DMS53 treated with DMSO at 0.1 percent for 48 hours (cell line): ENCODE measurements at regions not wholly inside any gene's neighbourhood (a gene's known extent, or its start where the extent isn't known, plus 50 kb on each side); places are given as distances from the start of the nearest gene placed in this dataset.
"Not testable (repeated sequence)": the region's sequence is repeated elsewhere in the genome, so short reads cannot be mapped to it uniquely, and the experiment has no call there.

Source experiments
- DNase-seq: peaks from one replicate; lab custom pipeline; 2025; ENCODE audit not compliant: unreplicated experiment; lab: John Stamatoyannopoulos, UW

DNA sequence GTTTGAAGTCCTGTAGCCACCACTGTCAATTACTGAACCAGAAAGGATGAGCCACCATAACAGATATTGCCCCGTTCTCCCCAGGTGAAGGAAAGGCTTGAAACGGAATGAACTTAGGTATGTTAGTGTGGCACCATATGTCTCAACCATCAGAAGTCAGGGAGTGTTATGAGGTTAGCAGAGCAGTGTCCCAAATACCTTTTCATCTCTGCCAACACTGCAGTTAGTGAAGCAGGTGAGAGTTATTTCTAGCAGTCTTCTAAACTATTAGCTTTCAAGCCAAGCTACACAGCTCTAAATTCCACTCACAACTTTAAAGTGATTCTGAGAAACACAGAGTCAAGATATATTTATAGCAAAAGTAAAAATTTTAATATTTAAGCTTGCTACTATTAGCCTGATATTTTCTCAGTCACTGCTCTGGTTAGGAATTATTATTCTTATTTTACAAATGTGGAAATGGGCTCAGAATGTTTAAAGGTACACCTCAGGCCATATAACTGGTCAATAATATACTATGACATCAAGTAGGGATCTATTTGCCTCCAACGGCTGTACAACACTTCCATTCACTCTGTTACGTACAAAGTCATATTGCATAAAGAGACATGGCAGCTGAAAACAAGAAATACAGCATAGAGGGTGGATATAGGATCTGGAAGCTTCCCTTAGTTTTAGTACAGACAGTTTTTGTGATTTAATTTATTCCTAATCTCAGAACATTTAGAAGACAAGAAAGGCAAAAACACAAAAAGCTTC is 1527.1 kb upstream of the PRR20A start:
- no peak for DNase-seq

DNA sequence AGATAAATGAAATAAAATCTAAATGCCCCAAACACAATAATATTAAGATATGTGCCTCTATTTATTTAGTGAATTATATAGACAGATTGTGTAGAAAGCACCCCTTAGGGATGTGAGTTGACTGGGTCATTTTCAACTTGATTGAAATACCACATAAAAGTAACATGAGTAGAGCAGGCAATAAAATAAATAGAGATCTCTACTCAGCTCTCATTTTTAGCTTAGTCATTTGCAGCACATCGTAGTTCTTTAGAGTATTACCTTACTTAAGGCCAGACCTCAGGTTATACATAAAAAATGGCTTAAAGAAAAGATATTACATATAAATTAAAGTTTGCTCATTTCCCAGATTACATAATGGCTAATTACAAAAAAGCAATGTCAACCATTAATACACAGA is 1525.6 kb upstream of the PRR20A start:
- no peak for DNase-seq

DNA sequence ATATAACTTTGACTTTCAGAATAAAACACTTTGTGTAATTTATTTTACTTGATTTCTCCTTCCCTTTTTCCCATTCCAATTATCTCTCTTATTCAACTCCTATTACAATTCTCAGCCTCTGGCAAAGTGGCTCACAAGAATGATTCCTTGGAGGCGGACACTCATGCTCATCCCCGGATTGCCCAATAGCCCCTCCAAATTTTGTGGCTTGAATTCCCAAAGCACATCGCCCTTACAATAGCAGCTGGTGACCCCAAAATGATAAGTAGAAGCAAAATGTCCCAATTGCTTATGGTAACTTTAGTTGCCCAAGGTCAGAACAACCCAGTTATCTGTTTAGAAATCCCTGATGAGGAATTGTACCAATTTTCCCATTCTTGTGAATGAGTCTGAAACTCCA is 1523.5 kb upstream of the PRR20A start:
- no peak for DNase-seq

DNA sequence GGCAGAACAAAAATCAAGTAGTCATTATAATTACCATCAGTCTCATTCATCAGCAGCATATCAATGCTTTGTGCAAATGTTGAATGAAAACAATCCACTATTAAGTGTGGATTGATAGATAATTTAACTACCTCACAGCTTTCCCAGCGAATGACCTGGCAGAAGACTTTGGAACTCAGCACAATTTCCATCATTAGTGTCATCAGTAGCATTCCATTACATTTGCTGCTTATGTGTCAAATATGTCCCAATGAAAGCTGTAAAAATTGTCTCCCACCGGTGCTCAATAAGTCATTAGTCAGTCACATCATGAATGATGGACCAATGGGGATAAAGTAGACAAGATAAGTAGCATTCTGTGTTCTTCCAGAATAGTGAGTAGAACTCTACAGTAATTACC is 1513.5 kb upstream of the PRR20A start:
- DNase-seq: no peak

DNA sequence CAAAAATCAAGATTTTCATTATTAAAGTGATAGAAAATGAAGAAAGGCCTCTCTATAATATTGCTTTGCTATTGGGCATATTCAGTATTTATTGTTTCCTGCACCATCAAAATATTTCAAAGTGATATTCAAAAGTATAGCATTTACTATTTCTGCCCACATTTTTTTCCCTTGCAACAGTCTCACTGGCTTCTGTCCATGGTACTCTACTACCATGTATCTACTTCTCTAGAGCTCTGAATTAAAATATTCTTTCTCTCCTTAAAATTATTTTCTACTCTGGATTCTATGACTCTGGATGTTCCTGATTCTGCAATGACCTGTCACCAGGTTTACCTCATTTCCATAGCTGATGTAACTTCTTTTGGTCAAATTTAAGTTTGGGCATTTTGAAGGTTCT is 1508.3 kb upstream of the PRR20A start:
- DNase-seq: no peak

DNA sequence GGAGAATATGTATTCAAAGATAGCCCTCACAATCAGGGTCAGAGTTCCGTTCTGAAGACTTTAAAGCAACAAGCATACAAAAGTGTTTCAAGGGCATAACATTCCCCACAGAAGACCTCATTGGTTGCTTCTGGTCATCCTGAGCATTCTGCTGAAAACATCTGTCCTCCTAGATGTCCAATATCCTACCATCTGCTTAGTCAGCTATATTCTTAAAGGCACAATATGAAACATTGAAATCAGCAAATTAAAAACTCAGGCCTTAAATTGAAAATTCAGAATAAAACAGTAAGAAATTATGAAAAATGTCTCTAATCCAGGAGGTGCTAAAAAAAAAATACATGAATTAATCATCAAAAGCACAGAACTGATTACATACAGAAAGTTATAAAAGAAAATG is 1491.2 kb upstream of the PRR20A start:
- DNase-seq: no peak

DNA sequence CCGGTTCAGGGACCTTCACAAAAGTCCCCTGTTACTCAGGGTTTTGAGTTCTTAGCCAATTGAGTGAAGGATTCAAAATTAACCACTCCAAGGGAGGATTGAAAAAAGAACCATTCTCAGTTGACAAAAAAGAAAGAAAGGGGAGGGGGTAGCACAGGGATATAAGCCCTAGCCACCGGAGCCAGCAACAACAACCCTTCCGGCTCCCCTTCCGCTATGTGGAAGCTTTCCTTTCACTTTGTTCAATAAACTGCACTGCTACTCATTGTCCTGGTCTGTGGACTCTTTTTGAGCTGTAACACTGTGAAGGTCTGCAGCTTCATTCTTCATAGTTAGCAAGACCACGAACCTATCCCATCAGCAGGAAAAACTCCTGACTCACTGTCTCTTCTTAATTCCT is 1488.1 kb upstream of the PRR20A start:
- no peak for DNase-seq

DNA sequence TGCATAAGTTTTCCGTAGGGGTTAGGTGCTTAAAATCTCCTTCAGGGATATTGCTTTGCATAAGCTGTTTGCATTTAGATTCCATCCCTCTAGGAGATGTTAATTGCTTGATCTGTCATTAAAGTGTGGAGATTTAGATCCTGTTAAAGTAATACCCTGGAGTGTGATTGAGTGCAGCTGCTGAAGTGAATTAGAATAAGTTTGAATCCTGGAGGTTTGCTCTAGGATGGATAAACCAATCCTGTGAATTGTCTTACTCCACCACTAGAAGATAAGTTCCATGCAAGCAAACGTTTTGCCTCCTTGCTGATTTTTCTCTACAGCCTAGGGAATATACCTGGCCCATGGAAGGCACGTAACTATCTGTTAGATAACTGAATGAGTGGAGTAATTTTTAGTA is 1487.2 kb upstream of the PRR20A start:
- DNase-seq: no peak

DNA sequence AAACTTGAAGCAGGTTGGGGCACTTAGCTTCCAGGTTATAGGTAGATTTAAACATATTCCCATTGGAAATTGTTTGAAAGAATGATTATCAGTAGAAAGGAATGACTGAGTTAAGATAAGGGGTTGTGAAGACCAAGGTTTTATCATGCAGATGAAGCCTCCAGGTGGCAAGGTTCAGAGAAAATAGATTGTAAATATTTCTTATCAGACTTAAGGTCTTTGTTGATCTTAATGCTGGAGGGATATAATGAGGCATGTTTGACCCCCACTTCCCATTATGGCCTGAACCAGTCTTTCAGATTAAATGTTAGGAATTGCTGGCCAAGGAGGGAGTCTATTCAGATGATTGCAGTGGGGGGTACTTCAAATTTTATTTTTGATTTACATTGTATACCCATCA is 1486.5 kb upstream of the PRR20A start:
- no peak for DNase-seq

DNA sequence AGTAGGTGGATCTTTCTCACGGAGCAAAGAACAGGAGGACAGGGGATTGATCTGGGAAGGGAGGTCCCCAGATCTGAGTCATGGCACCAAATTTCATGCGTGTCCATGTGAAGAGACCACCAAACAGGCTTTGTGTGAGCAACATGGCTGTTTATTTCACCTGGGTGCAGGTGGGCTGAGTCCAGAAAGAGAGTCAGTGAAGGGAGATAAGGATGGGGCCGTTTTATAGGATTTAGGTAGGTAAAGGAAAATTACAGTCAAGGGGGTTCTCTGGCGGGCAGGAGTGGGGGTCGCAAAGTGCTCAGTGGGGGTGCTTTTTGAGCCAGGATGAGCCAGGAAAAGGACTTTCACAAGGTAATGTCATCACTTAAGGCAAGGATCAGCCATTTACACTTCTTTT is 1480.5 kb upstream of the PRR20A start:
- DNase-seq: not testable (repeated sequence)

DNA sequence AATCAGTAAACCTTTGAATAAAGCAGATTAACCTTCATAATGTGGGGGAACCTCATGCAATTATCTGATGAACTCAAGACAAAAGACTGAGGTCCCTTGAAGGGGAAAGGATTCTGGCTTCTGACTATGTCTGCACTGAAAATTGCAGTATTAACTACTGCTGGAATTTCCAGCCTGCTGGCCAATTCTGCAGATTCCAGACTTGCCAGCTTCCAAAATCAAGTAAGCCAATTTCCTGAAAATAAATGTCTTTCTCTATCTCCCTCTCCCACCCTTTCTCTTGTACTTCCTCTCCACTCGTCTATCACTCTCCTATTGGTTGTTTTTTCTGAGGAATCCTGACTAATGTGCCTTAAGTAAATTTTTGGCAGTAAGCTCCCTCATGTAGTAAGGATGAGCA is 1479.9 kb upstream of the PRR20A start:
- no peak for DNase-seq

DNA sequence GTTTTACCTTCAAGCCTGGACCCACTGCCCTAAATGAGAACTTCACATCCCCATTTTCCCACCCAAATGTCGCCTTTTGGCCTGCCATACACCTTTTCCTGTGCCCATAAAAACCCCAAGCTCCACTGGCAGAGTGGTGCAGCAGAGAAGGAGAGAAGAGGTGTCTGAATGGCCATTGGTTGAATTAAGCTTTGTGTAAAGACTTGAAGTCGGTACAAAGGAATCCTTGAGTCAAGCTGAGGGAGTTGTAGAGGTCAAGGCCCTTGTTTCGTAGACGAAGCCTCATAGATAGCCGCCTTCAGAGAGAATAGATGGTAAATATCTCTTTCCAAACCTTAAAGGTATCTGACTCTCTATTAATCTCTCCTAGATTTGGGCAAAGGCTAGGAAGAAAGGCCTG is 1479.2 kb upstream of the PRR20A start:
- DNase-seq: no peak

DNA sequence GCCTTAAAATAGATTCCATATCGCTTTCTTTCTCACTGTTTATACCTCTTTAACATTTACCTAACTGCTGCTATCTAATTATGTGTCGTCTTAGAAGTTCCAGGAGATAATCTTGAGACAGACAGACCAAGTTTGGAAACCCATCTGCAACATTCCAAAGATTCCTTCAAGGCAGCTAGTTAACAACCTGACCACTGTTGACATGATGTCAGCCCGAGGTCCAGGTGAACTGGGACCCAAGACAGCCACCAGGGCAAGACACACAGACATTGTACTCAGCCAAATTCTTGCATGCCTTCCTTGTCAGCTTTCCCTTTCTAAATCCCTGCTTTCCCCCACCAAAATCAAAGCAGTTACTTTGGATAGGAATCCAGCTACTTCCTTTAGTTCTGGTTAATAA is 1476.5 kb upstream of the PRR20A start:
- no peak for DNase-seq

DNA sequence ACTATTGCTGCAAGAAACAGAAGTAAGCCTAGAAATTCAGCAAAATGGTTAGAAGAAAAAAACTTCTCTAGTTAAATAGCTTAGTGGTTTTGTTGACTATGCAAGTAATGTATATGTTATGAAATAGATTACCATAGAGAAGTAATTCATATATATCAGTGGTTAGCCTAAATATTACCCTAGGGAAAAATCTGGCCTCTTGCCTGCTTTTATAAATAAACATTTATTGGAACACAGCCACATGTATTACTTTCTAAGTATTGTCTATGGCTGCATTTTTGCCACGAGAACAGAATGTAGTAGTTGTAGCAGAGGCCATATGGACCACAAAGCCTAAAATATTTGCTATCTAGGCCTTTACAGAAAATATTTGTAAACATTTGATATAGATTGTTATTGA is 1471.7 kb upstream of the PRR20A start:
- no peak for DNase-seq

DNA sequence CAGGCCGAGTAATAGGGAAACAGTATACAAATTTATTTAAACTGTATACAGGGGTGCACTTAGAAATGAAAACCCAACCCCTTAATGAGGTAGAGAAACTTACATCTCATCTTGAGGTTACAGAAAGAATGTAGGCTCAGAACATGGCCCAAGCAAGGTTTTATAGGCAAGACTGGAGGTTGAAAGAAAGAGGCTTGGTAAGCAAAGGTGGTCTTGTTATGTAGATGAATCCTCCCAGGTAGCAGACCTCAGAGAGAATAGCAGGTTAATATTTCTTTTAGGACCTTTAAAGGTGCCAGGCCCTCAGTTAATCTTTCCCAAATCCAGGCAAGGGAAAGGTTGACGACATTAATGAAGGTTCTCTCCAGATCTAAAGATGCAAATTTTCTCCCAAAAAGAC is 1466.8 kb upstream of the PRR20A start:
- DNase-seq: no peak

DNA sequence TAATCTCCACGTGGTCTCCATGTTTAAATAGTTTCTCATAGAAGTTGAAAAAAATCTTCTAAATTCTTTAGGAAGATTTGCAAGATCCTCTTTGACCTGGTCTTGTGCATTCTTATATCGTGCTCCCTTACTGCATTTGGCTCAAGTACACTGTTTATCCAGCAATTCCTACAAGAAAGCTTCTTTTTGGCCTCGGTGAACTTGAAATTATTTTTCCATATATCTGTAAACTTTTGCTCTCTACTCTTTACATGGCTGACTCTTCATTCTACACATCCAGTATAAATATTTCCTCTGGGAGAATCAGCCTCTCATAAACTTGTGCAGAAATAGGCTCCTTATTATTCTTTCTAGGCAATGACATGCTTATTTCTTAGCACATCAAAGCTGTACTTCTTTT is 1457.9 kb upstream of the PRR20A start:
- no peak for DNase-seq

DNA sequence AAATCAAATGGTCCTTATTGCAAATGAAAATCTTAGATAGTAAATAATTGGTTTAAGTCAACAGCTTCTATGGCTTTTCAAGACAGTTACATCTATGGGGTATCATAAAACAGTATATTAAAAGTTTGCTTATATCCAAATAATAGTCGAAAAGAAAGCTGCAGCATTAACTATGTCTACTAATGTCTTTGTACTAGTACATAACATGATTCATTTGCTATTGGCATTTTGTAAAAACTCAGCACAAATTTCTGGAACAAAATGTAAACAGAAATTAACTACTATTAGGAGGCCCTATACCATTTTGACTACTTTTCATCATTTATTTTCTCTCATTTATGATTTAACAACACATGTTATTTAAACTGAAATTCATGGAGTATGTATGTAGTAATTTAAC is 1435.2 kb upstream of the PRR20A start:
- no peak for DNase-seq

DNA sequence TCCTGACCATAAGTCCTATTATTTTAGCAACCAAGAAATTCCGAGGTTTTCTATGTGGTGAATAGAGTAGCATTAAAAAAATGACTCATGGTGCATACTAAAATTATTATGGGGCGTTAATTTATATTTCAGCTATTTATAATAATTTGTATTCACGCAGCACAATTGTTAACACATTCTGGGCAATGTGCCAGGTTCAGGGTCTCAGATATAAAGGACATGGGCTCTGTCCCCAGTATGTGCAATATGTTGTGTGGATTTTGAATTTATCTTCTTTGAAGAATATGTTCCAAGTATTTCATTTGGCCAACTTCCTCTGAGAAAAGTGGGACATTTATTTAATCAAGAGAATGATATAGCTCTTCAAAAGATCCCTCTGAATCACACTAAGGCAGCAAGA is 1434.7 kb upstream of the PRR20A start:
- DNase-seq: no peak

DNA sequence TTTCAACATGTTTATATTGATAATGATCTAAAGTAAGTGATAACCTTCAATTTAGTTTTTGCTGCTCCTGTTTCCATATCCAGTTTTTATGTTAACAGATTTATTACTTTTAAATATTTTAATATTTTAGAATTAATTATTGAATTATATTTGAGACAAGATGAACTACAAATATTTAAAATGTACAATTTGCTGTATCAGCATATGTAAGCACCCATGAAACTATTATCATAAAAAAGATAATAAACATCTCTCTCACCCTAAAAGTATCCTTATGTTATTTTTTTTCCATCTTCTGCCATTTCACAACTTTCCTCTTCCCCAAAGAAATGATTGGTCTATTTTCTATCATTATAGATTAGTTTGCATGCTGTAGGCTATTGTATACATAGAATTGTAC is 1426.6 kb upstream of the PRR20A start:
- DNase-seq: no peak

DNA sequence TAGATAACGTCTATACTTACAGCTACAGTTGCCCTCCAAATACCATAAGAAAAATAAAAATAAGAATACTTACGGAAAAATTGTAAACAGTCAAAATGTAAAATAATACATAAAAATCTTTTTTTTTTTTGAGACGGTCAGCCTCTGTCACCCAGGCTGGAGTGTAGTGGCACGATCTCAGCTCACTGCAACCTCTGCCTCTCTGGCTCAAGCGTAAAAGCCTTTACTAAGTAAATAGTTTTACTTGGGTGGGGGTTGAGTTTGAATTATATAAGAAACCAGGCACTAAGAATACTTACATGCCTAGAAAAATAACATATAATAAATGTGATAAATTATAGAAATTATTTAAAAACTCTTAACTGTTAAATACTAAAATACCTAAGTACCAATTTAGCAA is 1413.0 kb upstream of the PRR20A start:
- no peak for DNase-seq

DNA sequence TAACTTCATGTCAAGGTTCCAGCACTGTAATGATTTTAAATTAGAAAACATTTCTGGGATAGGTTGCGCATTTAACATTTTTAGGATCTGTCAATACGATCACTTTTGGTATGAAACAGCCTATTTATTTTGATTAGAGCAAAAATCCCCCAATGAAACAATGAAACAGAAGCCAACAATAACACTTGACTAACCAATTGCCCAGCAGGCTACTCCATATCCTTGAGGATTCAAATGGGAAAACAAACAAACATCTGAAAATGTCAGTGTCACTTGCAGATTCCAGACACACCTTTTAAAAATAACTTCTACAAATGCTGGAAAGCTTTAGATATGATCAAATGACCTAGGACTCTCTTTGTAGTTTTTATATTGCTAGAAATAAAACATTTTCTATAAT is 1412.5 kb upstream of the PRR20A start:
- DNase-seq: no peak

DNA sequence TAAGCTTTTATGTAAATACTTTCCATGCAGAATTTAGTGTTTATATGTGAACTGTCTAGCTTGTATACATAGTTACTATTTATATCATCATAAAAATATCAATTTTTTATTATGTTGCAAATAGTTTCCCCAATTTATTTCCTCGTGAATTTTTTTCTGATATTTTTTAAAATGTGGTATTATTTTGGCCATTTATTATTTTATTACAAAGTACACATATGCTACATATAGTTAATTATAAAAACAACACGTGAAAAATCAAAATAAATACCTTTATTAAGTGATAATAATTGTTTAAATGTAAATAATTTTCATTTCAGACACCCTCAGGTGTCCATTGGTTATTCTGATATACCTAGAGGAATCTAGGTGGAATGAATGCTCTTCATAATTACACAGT is 1394.9 kb upstream of the PRR20A start:
- DNase-seq: no peak

DNA sequence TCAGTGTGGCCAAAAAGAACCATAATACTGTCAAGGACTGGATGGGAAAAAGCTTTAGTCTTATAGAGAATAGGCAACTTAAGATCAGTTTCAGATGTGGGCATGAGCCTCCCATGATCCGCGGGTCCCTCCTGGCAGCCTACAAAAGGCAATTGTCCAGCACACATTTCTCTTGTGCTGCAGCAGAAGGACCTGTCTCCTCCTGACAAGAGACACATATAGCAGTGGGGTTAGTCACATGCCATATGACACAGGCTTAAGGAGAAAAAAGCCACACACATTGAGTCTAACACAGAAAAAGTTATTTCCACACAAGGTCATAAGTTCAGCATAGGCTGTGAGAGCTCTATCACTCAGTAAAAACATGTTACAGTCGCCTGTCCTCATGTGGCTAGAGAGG is 1378.7 kb upstream of the PRR20A start:
- DNase-seq: no peak

DNA sequence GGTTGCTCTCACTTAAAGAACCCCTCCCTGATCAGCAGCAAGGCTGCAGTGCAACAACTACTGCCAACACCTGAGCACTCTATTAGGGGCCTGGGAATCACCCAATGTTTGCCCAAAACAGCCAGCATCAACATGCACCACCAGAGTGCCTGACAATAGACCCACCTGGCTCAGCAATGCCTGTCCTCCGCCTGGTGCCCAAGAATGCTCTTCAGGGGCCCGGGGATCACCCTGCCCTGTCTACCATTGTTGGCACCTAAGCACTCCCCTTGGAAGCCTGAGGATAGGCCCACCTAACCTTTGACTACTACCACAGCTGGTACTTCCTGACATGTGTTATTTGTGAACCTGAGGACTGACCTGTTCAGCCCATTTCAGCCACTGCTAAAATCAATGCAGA is 1363.1 kb upstream of the PRR20A start:
- no peak for DNase-seq
